NB4 (cell line): ENCODE measurements at regions not wholly inside any gene's neighbourhood (a gene's known extent, or its start where the extent isn't known, plus 50 kb on each side); places are given as distances from the start of the nearest gene placed in this dataset.

ENCODE experiments used
- POLR2A ChIP-seq: IDR thresholded peaks from 2 replicates; pipeline ENCODE4 v1.6.1; 2011; ENCODE audit warnings: mild to moderate bottlenecking; ENCODE audit not compliant: insufficient read length; ENCODE audit errors: extremely low read depth
- TF ChIP-seq, protein P1 (sequence below): IDR thresholded peaks from one replicate; pipeline ENCODE4 v1.5.1; 2012; ENCODE audit warnings: low read depth, low read length
- TF ChIP-seq, protein P2 (sequence below): IDR thresholded peaks from 2 replicates; pipeline ENCODE4 v1.6.1; 2011; ENCODE audit warnings: low read depth, low read length

- TF ChIP-seq, protein P1, sequence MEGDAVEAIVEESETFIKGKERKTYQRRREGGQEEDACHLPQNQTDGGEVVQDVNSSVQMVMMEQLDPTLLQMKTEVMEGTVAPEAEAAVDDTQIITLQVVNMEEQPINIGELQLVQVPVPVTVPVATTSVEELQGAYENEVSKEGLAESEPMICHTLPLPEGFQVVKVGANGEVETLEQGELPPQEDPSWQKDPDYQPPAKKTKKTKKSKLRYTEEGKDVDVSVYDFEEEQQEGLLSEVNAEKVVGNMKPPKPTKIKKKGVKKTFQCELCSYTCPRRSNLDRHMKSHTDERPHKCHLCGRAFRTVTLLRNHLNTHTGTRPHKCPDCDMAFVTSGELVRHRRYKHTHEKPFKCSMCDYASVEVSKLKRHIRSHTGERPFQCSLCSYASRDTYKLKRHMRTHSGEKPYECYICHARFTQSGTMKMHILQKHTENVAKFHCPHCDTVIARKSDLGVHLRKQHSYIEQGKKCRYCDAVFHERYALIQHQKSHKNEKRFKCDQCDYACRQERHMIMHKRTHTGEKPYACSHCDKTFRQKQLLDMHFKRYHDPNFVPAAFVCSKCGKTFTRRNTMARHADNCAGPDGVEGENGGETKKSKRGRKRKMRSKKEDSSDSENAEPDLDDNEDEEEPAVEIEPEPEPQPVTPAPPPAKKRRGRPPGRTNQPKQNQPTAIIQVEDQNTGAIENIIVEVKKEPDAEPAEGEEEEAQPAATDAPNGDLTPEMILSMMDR = no peak
- TF ChIP-seq POLR2A = no peak
- TF ChIP-seq, protein P2, sequence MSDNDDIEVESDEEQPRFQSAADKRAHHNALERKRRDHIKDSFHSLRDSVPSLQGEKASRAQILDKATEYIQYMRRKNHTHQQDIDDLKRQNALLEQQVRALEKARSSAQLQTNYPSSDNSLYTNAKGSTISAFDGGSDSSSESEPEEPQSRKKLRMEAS = no peak
Measured at GRCh38 chr9:126033956-126034355, 286.8 kb downstream of the PBX3 start.
